NCI-H345 (cell line): ENCODE measurements at regions not wholly inside any gene's neighbourhood (a gene's known extent, or its start where the extent isn't known, plus 50 kb on each side); places are given as distances from the start of the nearest gene placed in this dataset.

Source experiments
- DNase-seq: peaks from one replicate; lab custom pipeline; 2025; lab: John Stamatoyannopoulos, UW

DNA sequence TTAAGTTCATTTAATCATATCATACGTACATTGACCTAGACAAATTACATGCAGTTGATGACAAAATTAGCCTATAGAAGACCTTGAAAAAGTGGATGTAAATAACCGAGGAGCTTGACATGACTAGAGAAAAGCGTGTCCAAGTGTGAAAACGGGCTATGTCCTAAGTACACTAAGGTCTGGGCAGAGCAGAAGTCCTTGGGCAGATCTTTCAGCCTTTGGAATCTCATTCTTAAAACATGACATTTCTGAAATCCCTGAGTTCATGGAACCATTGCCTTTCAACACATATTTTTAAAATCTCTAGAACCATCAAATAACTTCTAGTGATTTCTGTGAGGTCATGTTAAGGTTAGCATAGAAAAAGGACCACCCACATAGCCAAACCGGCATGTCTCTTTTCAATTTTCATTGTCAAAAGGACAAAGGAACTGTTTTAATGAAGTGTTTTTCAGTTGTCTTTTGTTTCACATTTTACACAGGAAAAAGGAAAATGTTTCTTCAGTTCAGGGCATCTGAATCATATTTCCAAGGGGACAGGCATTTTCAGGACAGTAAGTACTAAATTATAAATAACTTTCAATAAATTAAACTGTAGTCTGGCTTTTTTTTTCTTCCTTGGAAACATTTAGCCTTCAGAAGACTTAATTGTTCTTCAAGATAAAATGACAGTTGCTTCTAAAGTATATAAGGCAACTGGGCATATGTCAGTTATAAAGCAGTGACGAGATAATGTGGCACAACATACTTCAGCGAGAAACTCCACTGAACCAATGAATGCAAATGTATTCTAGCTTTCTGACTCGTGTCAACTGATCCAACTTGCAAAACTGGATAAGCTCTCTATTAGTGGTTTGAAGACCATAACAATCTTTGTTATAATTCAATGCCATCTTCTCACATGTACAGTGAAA is 416.8 kb downstream of the NFIB start:
- no peak for DNase-seq

DNA sequence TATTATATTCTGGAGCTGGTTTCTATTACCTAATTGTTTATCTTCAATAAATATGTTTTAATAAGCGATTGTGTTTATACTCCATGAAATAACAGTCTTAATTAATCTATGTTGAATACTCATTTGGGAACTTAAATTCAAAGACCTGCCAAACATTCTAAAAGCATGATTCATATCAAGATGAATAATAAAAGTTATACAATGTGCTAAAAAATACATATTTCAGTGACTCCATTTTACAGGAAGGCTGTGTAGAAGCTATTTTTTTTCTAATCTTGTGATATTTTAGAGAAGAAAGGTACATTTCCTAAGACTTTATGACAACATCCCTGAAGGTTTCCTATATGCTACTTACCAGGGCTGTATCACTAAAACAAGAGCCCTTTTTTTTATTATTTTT is 417.9 kb downstream of the NFIB start:
- DNase-seq, result no peak

DNA sequence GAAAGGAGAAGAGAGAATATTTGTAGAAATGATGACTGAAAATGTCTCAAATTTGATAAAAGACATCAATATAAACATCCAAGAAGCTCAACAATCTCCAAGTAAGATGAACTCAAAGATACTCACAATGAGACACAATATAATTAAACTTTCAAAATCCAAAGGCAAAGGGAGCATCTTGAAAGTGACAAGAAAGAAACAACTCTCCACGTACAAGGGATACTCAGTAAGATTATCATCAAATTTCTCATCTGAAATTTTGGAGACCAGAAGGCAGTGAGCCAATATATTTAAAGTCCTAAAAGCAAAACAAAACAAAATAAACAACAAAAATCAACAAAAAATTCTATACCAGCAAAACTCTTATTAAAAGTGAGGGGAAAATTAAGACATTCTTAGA is 428.7 kb downstream of the NFIB start:
- no peak for DNase-seq

DNA sequence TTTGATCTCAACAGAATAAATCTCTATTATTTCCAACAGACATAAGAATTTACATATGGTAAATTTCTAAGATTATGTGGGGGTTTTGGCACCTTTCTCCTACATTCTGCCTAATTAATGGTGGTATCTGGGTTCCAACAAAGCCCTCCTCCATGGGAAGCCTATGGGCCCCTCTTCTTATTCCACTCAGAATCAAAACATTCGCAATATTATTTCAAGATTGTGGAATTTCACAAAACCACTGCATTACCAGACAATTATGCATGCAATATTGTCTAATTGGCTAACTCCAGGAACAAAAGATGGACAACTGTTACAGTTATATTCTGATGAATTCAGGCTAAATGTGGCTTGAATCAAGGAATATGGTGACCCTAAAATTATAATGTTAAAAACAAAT is 434.0 kb downstream of the NFIB start:
- no peak for DNase-seq

DNA sequence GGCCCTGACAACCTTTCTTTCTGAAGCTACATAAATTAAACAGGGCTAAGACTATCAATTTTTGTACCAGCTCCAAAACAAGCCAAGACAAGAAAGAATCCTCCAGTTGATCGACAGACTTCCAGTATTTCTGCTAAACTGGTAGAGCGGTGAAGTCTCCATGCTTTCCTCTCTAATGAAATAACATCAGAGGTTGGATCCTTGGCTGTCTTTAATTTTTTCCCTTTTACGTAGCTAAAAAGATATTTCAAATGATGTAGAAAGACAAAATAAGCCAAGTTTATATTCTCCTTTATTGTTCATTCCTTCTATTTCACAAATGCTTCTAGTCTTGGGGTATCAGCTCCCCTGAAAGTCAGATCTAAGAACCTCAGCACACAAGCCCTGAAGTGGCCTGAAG is 434.9 kb downstream of the NFIB start:
- no peak for DNase-seq

DNA sequence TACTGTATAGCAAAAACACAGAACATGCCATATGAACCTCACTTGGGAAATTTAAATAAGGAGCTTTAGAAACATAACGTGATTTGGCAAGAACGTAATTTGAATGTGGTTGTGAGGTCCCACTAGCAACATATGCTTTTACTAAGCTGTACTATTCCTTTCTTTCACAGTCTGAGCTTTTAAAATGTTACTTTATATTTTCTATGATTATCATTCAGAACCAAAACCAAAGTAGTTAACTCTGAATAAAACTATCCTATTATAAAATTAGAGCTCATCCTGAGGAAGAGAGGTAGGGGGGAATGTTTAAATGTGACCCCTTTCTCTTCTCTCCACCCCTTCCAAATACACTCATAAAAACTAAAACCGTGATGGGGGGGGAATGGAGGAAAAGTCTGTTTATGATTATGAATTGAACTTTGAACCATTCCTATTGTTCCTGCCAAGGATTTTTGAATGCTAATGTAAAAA is 435.7 kb downstream of the NFIB start:
- no peak for DNase-seq

DNA sequence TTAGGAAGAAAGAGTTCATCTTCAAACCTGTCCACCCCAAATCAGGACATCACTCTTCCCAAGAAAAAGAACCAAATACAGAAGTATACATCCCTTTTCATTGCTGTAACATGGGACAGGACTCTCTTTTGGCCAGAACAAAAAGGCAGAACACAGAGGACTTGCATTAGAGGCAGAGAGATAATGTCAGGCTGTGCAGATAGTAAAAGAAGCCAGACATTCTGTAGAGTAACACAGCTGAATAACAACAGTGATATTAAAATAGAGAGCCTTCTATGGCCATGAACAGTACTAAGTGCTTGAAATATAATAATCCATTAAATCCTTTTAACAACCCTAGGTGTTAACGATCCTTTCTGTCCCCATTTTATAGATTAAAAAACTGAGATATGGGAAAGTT is 437.2 kb downstream of the NFIB start:
- no peak for DNase-seq

DNA sequence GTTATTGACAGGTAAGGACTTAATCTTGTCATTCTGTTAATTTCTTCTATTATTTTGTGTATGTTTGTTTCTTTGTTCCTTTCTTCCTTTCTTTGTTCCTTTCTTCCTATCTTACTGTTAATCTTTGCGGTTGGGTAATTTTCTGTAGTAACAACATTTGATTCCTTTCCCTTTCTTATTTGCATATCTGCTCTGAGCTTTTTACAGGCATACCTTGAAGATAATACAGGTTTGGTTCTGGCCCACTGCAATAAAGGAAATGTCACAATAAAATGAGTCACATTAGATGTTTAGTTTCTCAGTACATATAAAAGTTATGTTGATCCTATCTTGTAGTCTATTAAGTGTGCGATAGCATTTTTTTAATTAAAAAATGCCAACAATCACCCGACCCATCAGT is 440.7 kb downstream of the NFIB start:
- DNase-seq, result no peak

DNA sequence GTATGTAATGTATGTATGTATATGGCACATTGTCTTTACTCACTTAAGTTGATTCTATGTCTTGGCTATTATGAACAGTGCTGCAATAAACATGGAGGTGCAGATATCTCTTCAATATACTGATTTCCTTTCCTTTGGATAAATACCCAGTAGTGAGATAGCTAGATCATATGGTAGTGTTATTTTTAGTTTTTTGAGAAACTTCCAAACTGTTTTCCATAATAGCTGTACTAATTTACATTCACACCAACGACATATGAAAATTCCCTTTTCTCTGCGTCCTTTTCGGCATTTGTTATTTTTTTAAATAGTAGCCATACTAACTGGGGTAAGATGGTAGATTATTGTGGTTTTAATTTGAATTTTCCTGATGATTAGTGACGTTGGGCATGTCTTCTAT is 445.6 kb downstream of the NFIB start:
- DNase-seq, result no peak

DNA sequence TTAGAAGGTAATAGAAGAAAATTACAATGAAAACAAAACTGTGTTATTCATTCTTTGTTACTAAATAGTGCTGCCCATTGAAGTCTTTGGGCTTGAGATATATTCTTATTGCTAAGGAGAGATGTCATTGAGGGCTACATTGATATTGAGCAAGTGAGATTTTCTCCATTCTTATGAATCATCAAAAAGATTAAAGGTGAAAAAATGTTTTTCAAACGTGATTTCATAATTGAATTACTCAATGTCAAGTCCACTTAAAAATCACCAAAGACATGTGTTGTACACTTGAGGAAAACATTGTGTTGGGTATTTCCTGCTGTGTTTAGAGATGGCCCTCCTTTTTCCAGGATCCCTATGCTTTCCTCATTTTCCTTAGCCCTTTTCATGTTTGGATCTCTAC is 448.1 kb downstream of the NFIB start:
- no peak for DNase-seq

DNA sequence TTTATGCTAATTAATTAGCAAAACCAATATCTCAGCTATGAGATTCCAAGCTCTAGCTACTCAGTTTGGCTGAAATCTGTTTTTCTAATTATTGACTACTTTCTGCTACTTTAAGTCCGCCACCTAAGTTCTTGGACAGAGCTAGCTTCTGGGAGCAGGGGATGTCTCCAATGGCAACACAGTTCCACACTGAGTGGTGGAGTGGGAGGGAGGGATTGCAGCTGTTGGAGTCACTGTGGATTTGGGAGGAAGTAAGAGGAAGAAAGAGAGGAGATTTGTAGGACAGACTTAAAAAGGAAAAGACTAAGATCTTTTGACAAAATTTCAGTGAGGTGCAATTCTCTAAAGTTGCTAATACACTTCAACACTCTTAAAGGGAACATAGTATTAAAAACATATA is 450.8 kb downstream of the NFIB start:
- DNase-seq, result no peak

DNA sequence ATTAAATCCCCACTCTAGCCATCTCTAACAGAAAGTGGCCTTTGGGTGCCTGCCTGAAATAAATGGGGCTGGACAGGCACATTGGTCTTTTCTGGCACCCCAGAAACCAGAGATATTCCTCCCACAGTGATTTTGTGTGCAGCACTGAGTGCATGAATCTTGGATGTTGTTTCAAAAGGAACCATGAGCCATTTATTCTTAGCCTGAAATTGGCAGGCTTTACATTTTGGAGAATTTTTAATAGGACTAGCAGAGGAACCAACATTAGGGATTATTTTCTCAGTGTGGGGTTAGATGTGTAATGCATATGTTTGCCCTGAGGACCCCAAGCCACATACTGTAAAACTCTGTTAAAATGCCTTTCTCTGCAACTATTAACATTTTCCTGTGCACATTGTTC is 451.3 kb downstream of the NFIB start:
- DNase-seq, result no peak

DNA sequence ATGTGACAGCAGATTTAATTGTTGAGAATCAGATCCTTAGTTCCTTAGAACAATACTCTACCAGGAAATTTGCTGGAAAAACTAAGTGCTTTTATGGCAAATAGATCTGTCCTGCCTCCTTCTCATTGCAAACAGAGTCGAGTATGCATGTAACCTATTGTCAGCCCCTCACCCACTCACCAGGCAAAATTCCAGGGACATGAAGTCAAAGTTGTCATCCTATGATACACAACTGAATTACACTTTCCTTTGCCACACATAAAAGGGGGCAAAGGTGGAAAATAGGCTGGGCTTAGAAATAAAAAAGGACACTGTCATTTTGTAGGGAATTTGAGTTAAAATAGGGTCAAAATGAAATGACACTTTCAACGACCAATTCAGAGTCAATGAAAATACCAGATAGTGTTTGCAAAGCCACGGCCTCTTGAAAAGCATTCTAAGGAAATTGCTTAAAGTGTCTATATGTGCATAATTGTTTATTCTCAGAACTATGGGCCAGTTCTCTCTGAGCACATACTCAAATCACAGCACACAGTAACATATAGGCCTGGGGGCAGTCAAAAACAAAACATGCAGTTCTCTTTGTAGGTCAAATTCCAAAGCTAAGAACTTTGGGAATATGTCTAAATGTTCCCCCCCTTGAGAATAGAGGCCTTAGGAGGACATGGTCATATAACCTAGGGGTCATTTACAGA is 452.8 kb downstream of the NFIB start:
- DNase-seq, result peak; percentile 44

DNA sequence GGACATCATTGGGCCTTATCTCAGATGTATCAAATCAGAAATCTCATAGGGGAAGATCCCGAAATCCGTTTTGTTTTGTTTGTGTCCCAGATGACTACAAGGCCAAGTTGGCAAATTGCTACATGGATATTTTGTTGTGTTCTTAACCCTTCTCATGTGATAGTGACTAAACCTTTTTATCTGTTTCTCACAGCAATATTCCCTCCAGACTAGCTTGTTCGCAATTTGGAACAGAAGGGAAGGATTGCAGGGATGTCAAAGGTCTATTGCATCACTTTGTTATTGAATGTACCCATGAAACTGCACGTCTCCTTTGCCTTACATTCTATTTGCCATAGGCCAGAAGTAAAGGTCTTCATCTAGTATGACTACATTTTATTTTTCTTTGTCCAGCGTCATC is 453.9 kb downstream of the NFIB start:
- no peak for DNase-seq

DNA sequence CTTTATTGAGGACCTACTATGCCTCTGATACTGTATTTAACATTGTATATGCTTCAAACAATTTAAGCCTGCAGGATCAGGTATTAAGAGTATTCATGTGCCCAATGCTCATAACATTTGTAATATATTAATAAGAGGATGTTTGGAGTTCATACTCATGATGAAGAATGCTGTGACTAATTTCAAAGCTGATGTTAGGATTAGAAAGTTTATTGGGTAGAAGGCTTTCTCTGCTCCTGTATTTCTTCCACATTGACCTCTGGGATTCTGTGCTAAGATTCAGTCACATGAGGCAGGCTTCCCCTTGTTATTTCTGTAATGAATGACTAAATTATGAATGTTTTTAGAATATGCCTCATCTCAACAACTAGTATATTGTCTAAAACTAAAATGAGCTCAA is 456.4 kb downstream of the NFIB start:
- DNase-seq, result no peak

DNA sequence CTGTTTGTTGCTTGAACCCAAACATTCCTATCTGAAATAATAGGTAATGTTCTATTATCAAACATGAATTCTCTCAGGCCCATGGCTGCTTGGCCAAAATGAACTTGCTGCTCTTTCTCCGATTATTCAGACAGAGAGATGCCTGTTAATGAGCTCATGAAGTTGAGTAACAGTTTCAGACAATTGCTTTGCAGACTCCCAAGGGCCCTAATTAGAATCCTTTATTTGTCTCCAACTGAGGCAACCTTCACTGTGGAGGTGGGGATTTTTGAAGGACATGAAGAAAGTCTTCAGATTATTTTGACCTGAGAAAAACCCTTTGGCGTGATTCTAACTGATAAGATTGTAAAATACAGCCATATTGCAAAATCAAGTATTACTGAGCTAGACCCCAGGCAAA is 466.7 kb downstream of the NFIB start:
- no peak for DNase-seq

DNA sequence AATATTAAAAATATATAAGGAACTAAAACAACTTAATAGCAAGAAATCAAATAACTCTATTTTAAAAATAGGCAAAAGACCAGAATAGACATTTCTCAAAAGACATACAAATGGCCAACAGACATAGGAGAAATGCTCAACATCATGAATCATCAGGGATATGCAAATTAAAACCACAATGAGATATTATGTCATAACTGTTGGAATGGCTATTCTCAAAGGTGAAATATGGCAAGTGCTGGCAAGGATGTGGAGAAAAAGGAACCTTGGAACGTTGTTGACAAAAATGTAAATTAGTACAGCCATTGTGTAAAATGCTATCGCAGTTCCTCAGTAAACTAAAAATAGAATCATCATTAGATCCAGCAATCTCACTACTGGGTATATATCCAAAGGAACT is 468.5 kb downstream of the NFIB start:
- no peak for DNase-seq

DNA sequence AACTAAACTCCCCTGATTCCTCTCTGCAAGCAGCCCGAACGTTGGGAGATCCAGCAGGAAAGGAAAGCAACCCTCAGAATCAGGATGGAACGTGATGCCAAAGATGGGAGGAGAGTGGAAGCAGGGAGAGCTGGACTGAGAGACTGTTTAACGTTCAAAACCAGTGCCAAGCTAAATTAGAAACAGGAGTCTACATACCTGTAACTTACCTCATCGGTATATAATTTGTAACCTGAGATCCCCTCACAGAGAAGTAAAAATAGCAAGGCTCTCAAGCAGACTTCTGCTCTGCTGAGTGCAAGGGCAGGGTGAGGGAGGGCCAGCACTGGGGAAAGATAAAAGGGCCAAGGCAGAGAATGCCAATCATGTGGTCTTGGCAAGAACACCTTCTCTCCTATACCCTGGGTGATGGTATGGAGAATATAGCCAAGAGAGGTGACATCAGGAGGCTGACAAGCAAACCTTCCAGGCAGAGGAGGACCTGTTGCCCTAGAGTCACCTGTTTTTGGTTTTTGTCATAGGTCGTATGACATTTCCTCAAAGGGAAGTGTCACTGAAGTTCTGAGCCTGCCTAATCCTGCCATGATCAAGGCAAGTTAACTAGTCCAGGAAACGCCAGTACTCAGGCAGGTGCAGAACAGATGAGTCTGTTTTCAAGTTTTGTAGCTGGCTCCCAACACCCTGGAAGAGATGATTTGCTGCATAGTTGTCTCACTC is 472.0 kb downstream of the NFIB start:
- DNase-seq, result peak; percentile 74

DNA sequence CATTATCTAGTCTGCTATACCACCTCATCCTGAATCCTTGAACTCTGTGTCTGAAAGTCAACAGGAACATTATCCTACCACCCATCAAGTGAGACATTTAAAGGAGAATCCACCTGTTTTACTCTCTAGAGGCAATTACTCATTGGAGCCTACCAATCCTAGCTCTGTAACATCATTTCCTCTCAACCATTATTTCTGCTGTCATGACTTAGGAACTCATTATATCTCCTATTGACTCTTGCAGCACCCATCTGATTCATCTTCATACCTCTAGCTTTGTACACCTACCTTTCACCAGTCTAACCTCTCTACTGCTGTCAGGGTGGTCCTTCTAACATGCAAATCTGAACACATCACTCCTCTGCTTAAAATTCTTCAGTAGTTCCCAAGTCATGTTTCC is 481.5 kb downstream of the NFIB start:
- no peak for DNase-seq

DNA sequence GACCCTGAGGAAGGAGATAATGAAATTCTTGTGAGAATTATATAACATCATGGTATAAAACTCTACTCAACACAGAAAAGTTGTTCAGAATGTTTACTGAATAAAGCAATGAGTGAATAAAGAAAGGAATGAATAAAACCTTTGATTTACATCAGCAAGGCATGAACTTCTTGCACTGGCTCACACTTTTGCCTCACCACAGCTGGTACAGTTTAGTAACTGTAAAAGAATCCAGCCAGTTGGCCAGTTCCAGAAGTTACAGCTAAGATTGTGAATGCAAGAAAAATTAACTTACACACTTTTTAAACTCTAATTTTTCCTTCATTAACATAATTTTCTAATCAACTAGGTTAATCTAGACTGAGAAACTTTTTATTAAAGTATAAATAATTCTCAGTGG is 490.9 kb downstream of the NFIB start:
- DNase-seq, result no peak

DNA sequence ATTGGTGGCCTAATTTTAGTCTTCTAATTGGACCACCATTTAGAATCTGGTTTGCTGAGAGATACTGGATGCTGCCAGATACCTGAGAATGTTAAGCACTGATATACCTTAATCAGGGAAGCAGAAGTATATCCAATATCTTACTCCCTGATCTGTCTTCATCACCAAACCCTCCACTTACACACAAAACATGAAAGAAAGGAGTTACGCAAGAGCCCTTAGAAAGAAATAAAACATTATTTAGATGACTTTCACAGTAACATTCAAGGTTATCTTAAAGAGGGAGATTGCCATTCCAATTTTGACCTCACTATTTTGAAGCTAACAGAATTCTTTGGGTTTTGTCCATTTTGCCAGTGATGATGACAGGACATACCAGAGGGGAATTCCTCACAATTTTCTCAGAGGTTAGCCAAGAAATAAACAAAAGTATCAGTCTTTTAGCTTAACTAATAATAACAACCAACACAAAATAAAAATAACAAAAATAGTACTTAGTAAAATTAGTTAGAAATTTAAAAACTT is 496.1 kb downstream of the NFIB start:
- no peak for DNase-seq

DNA sequence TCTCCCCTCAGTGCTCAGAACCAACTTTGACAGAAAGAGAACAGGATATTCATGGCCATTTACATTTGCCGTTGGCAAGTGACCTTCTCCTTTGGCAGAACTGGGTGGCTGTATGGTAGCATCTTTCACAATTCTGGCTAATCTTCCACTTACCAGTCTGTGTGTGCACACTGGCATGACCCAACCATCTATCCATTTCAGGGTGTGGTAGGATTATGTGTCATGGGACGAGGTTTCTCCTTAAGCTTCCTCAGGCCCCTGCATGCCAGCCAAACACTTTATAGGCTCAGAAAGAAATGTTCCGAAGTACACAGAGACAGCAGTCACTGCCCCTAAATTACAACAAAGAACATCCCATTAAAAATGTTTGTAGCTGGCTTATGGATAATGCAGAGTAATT is 497.1 kb downstream of the NFIB start:
- DNase-seq, result no peak
